HepG2 (cell line): ENCODE measurements at regions not wholly inside any gene's neighbourhood (a gene's known extent, or its start where the extent isn't known, plus 50 kb on each side); places are given as distances from the start of the nearest gene placed in this dataset.

Experiments
- ATAD3A ChIP-seq: sonication (generic); formaldehyde crosslinking; IDR thresholded peaks from 2 replicates; pipeline ENCODE4 v1.4.0; 2020; ENCODE audit warnings: missing genetic modification reagents
- MYNN ChIP-seq: sonication (generic); formaldehyde crosslinking; IDR thresholded peaks from 2 replicates; pipeline ENCODE4 v1.4.0; 2020; ENCODE audit warnings: mild to moderate bottlenecking, low read depth, missing genetic modification reagents

- TF ChIP-seq MYNN (CRISPR knock-in tag), result no peak
- TF ChIP-seq ATAD3A (CRISPR knock-in tag), result no peak
Measured at GRCh38 chr3:106191913-106192312, 323.1 kb upstream of the CBLB start.
